ENCODE measurements at regions not wholly inside any gene's neighbourhood (a gene's known extent, or its start where the extent isn't known, plus 50 kb on each side); places are given as distances from the start of the nearest gene placed in this dataset.

- Histone ChIP-seq H3K4me1 (no peaks in the 10 kb centered on the region), H3K4me3 (no peak overlapping the region), H3K27me3 (peaks cover 0 to 7% (median 0%) of the 10 kb centered on the region in 3 donors), H3K36me3 (no peaks in the 10 kb centered on the region), H3K9me3 (peaks cover 0 to 6% (median 0%) of the 10 kb centered on the region in 4 donors), H3K27ac (no peak overlapping the region)
- intact Hi-C loops (cut with DNase I; ENCODE audit: low total_unique reads), result no loop called here
- TF ChIP-seq POLR2AphosphoS5 (IDR thresholded peaks at IDR 0.05) (no peak), CTCF (IDR thresholded peaks at IDR 0.05) (no peak), POLR2A (IDR thresholded peaks at IDR 0.05) (no peak), EP300 (IDR thresholded peaks at IDR 0.05) (no peak)
- WGBS, 5 donors, result 77 to 92% (median 88%) methylated on average over 2 of the region's 2 CpGs
- no peak for DNase-seq
Measured at GRCh38 chr7:8371742-8372141, 61.7 kb upstream of the NXPH1 start.

DNA sequence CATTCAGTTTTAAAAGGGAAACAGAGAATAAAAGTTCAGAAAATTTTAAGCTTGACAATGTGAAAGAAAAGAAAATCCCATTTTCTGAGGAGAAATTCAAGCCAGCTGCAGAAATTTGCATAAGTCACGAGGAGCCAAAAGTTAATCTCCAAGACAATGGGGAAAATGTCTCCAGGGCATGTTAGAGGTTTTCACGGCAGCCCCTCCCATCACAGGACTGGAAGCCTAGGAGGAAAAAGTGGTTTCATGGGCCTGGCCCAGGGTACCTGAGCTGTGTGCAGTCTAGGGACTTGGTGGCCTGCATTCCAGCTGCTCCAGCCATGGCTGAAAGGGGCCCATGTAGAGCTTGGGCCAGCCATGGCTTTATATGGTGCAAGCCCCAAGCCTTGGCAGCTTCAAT, 59.6 kb upstream of the NXPH1 start:
- peaks cover 0 to 6% (median 0%) of the 10 kb centered on the region in 4 donors for H3K9me3 ChIP-seq
- 78 to 94% (median 83%) methylated on average over 2 of the region's 2 CpGs for WGBS, 5 donors
- TF ChIP-seq EP300 (IDR thresholded peaks at IDR 0.05) (no peak), POLR2A (IDR thresholded peaks at IDR 0.05) (no peak), POLR2AphosphoS5 (IDR thresholded peaks at IDR 0.05) (no peak), CTCF (IDR thresholded peaks at IDR 0.05) (no peak)
- H3K4me3 ChIP-seq, result no peak overlapping the region
- no peak for DNase-seq
- intact Hi-C loops (cut with DNase I; ENCODE audit: low total_unique reads), result no loop called here
- H3K4me1 ChIP-seq, result no peaks in the 10 kb centered on the region
- H3K36me3 ChIP-seq, result no peaks in the 10 kb centered on the region
- peaks cover 0 to 7% (median 0%) of the 10 kb centered on the region in 3 donors for H3K27me3 ChIP-seq
- H3K27ac ChIP-seq, result no peak overlapping the region

DNA sequence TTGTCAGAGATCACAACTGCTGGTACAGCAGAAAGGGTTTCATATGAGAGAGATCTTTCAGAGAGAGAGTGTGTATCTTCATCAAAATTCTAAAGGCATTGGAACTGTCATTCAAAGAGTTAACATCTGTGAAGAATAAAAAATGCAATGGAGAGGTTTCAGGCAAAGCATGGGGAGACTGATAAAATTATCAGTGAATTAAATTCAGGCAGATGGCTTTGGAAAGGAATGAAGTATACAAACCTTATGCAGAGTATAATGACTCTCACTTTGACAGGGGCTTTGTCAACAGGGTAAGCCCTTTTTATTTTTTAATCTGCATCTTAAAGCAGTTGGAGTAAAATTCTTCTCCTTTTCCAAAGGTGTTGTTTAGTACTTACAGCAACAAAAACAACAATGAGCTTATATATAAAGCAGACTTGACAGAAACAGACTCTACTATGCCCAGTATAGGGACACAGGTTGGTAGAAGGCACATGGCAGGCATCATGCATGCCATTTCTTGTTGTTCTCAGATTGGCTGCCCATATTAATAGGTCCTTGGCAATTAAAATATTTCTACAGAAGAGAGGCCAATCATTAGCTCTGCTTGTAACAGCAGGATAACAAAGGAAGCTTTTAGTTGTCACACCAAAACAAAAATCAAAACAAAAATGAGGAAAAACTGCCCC, 54.9 kb upstream of the NXPH1 start:
- peaks cover 0 to 6% (median 0%) of the 10 kb centered on the region in 4 donors for H3K9me3 ChIP-seq
- no peak for DNase-seq
- H3K4me1 ChIP-seq, result no peaks in the 10 kb centered on the region
- peaks cover 0 to 7% (median 0%) of the 10 kb centered on the region in 3 donors for H3K27me3 ChIP-seq
- H3K27ac ChIP-seq, result no peak overlapping the region
- H3K4me3 ChIP-seq, result no peak overlapping the region
- intact Hi-C loops (cut with DNase I; ENCODE audit: low total_unique reads), result no loop called here
- no peaks in the 10 kb centered on the region for H3K36me3 ChIP-seq
- no peak for TF ChIP-seq CTCF (IDR thresholded peaks at IDR 0.05)
- TF ChIP-seq EP300 (IDR thresholded peaks at IDR 0.05), result no peak
- no peak for TF ChIP-seq POLR2A (IDR thresholded peaks at IDR 0.05)
- TF ChIP-seq POLR2AphosphoS5 (IDR thresholded peaks at IDR 0.05), result no peak

DNA sequence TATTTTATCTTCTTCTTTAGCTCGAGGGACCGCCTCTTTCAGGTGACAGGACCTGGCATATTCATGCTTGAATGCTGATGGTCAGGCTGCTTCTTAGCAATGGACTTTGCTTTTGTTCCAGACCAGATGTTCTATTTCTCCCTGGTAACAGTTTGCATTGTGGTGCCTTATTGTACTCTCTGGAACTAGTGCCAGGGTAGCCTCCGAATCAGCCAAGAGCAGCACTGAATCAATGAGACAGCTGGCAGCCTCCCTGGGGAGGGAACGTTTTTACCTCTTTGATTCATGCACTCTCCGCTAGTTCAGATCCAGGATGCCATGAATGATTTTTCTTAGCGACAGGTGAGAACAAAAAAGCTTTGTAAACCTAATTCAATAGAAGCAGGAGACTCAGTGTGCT, 54.1 kb upstream of the NXPH1 start:
- intact Hi-C loops (cut with DNase I; ENCODE audit: low total_unique reads), result no loop called here
- Histone ChIP-seq H3K4me1 (no peaks in the 10 kb centered on the region), H3K36me3 (no peaks in the 10 kb centered on the region), H3K27me3 (peaks cover 0 to 2% (median 0%) of the 10 kb centered on the region in 3 donors), H3K4me3 (no peak overlapping the region), H3K9me3 (peaks cover 0 to 3% (median 0%) of the 10 kb centered on the region in 4 donors), H3K27ac (no peak overlapping the region)
- peak in 1 of 2 donors; percentile 43 for DNase-seq
- no peak for TF ChIP-seq POLR2A (IDR thresholded peaks at IDR 0.05)
- 32 to 40% (median 33%) methylated on average over 6 of the region's 6 CpGs for WGBS, 5 donors

- no peak overlapping the region for H3K4me3 ChIP-seq
- H3K27me3 ChIP-seq, result no peaks in the 10 kb centered on the region
- WGBS, 5 donors, result 49 to 67% (median 63%) methylated on average over 1 of the region's 1 CpG
- H3K4me1 ChIP-seq, result no peaks in the 10 kb centered on the region
- no peak for DNase-seq
- H3K27ac ChIP-seq, result no peak overlapping the region
- TF ChIP-seq POLR2A (IDR thresholded peaks at IDR 0.05) (no peak), CTCF (IDR thresholded peaks at IDR 0.05) (no peak), POLR2AphosphoS5 (IDR thresholded peaks at IDR 0.05) (no peak), EP300 (IDR thresholded peaks at IDR 0.05) (no peak)
- H3K9me3 ChIP-seq, result no peaks in the 10 kb centered on the region
- intact Hi-C loops (cut with DNase I; ENCODE audit: low total_unique reads), result no loop called here
- no peaks in the 10 kb centered on the region for H3K36me3 ChIP-seq
Measured at GRCh38 chr7:8380130-8380529, 53.3 kb upstream of the NXPH1 start.
